HG03342 (cell line): ENCODE measurements at regions not wholly inside any gene's neighbourhood (a gene's known extent, or its start where the extent isn't known, plus 50 kb on each side); places are given as distances from the start of the nearest gene placed in this dataset.
"Not testable (repeated sequence)": the region's sequence is repeated elsewhere in the genome, so short reads cannot be mapped to it uniquely, and the experiment has no call there.

Source experiments
- ATAC-seq: cut with Tn5 transposase; IDR thresholded peaks from one replicate; pipeline ENCODE4 v1.9.1; 2021; ENCODE audit warnings: mild to moderate bottlenecking, moderate library complexity; ENCODE audit not compliant: unreplicated experiment

DNA sequence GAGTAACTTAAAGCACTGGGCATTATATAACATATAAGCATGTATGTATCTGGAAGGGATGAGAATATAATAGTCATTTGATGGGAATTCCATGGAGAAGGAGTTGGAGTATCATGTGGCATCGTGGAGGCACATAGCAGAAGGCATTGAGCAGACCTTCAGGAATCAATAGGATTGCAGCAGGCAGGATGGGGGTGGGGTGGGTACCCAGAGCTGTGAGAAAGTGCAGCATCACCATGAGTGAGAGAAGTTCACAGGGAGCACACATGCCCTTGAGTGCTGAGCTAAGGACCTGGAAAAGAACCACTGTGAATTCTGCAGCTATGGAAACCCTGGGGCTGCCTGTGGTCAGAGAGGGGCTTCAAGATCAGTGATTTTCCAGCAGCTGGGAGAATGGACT lies 57.3 kb downstream of the MED10 start:
- ATAC-seq = no peak

DNA sequence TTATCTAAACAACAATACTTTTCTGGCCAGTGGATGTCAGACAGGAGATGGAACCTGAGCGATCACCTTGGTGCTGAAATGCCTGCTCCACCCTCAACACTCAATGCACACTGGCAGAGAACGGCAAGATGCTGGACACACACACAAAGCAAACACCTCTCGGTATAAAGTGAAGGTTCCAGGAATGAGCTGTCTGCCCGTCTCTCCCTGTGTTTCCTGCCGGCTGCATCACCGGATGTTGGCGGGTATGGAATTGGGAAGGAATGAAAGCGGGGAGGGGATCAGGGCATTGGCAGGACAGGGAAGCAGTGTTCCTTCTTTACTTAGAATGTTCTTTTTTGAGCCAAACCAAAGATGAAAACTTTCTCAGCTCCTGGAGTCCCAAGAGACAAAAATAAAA lies 59.2 kb downstream of the MED10 start:
- ATAC-seq = no peak

- ATAC-seq = no peak
Measured at GRCh38 chr5:6317116-6317798, 61.1 kb downstream of the MED10 start.

GRCh38 chr5:6315580-6315979 lies 62.8 kb downstream of the MED10 start:
- no peak for ATAC-seq

- ATAC-seq = no peak
Measured at GRCh38 chr5:6311568-6312501, 66.5 kb downstream of the MED10 start.

- ATAC-seq = no peak
Measured at GRCh38 chr5:6309949-6310348, 68.4 kb downstream of the MED10 start.

GRCh38 chr5:6308683-6309082 lies 69.7 kb downstream of the MED10 start:
- ATAC-seq = no peak

DNA sequence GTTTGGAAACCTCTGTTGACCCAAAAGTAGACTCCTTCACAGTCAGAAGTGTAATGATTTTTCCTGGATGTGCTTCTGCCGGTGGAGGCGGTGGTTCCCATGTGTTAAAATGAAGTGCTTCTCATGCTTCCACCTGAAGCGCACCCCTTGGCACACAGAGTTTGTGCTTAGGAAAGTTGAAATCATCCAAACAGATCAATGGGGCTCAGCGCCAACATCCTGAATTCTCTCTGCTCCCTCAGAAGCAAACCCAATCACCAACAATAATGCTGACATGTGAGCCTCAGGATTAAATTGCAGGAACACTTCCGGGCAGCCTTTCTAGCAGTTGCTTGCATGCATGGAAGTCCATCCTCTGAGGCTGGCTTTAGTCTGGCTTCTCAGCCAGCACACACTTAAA lies 71.0 kb downstream of the MED10 start:
- ATAC-seq = no peak

- no peak for ATAC-seq
Measured at GRCh38 chr5:6305853-6306252, 72.5 kb downstream of the MED10 start.

DNA sequence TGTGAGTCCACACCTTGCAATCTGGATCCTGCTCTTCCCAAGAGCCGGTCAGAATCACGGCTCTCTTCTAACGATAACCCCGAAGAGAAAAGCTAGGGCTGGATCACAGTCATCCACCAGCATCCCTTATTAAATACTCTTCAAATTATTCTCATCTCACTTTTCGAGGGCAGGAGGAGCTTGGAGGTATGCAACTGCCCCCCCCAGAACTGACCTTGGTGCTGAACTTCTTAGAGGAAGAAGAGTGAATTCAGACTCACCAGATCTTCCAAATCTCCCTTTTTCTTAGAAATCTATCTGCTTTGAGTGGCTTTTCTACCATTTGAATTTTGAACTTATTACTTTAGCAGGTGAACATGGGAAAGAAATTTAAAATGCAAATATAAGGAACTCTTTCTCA lies 75.7 kb downstream of the MED10 start:
- no peak for ATAC-seq

DNA sequence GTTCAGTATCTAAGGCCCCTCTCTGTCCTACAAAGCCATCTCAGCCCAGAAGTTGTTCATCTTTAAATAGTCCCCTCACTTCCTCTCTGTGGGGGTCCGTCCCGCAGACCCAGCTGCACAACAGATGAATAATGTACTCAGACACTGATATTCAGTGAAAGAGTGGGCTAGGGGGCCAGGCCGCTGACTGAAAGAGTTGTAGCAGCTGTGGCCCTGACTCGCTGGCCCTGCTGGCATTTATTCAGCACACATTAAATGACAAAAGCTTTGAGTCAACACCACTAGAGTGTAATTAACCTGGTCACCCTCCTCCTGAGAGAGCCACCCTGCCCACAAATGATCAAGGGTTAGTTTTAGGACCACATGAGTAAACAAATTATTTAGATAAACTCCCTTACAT lies 76.3 kb downstream of the MED10 start:
- ATAC-seq = no peak

DNA sequence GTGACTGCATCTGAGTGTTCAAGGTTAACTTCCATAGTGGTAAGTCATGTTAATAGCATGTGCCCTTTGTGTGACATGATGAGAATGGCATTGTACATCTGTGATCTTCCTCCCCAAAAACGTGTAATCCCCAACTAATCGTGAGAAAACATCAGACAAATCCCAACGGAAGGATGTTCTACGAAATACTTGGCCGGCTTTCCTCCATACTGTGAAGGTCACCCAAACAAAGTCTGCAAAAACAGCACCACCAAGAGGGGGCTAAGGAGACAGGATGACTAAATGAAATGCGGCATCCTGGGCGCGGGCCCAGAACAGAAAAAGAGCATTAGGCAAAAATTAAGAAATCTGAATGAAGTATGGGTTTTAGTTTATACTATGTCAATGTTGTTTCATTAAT lies 81.8 kb downstream of the MED10 start:
- no peak for ATAC-seq

GRCh38 chr5:6291961-6292360 lies 86.4 kb downstream of the MED10 start:
- ATAC-seq = no peak

GRCh38 chr5:6289239-6289638 lies 89.1 kb downstream of the MED10 start:
- ATAC-seq = no peak

DNA sequence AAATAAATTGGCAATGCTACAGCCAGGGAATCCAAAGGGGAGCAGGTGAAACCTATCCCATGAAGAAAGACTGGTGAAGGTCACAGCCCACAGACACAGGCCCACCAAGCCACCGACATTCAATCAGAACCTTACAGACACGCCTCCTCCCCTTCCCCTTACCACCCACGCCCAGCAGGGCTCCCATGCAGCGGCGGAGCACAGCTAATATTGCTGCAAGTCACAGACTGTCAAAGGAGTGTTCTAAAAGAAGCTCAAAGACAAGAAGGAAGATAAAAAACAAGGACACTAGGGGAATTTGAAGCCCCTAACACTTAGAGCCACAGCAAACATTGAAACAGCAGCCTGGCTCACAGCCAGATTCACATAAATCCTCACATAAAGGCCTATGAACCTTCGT lies 91.2 kb downstream of the MED10 start:
- no peak for ATAC-seq

DNA sequence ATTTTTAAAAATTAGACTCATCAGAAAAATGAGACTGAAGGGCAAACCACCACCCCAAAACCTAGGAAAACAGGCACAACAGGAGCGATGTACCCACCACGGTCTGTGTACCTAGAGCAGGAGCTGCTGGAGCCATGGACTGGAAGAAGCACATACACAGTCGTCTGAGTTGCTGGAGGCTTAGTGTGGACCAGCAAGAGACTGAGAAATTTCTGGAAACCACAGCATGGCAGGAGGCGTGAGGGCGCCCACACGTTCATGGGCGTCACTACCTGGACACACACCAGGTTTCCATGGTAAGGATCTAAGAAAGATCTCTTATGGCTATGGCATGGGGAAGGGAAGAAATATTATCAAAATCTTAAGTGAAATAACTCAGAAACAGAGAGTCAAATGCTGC lies 91.9 kb downstream of the MED10 start:
- ATAC-seq = no peak

DNA sequence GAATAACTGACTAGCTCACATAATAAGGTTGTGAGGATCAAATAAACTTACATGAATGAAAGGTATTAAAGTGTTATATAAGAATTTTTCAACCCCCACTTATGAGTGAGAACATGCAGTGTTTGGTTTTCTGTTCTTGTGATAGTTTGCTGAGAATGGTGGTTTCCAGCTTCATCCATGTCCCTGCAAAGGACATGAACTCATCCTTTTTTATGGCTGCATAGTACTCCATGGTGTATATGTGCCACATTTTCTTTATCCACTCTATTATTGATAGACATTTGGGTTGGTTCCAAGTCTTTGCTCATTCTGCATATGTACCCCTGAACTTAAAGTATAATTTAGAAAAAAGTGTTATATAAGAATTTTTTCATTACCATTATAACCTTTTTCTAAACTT lies 93.9 kb downstream of the MED10 start:
- ATAC-seq = not testable (repeated sequence)

DNA sequence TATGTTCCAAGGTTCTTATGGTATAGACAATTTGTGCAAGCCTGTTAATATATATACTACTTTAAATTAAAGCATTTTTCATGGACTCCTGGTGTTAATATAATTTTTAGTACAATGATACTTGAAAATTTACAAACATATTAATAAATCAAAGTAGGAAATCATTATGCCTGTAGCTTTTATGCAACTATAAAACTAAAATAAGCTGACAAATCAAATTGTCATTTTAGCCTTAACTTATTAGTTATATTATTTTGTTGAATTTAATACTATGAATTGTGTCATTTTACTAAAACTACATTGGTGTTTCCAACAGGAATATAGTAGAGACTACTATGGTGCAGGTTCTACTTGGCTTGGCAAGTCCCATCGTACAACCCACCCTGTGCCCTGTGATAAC lies 96.0 kb downstream of the MED10 start:
- no peak for ATAC-seq

DNA sequence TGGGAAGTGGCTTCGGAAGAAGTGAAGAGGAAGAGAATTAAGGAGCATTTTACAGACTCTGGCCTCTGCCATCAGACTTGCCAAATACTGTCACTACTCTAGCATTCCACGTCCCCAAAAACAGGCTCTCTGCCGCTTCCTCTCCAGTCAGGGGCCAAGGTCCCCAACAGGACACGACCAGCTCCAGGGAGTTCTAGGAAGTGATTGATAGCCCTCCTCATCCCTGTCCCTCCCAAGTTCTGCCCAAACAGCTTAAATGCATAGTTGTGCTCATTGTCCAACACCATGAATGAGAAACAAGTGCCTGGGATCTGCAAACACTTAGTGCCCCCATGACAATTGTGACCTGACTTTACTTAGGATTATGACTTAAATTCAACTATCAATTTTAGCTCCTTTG lies 96.5 kb downstream of the MED10 start:
- ATAC-seq = no peak

DNA sequence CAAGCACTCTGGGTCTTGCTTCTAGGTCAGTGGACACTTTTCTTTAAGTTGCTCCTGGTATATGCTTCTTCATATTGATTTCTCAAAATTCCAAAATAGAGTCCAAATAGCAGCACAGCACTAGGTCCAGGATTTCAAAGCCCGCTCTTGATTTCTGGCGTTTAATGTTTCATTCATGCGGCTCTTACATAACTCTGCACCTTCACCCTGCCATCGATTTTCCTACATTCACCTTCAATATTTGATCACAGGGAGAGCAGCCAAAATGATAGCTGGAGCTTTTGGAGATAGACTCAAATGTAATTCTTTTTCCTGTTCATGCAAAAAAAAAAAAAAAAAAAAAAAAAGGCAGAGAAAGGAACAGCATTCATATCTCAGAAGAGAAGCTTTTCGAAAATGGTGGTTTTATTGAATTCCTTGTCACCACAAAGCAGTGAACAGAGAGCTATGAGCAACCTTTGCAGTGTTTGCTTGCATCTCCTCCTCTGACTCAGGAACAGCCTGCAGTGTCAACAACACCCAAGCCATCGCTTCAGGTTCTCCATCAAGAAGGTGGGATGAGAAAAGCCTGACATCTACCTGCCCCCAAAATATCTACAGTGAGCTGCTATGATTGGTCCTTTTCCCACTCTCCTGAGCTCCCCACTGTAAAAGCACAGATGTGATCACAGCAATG lies 97.8 kb downstream of the MED10 start:
- ATAC-seq = no peak

DNA sequence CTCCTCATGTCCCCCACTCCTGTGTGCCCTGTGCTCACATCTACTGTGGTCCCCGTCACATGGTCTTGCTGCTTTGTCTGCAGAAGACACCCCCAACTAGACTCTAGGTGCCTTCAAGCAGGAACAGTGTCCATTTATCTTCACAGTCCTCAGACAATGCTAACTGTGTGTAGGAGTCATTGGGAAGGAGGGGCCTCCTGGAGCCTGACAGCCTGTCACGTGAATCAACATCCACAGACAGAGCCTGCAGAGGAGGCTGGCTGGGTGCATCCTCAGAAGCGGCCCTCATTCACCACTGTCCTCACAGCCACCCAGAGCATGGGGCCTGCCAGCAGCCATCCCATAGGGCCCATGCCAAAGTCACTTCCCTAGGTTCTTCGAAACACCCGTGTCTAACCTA lies 98.7 kb downstream of the MED10 start:
- no peak for ATAC-seq
